ENCODE measurements at regions not wholly inside any gene's neighbourhood (a gene's known extent, or its start where the extent isn't known, plus 50 kb on each side); places are given as distances from the start of the nearest gene placed in this dataset.

- H3K27ac ChIP-seq (ENCODE audit: low read length in 2 of 2) = no peak overlapping the region
- no peak overlapping the region for H2AFZ ChIP-seq (ENCODE audit: insufficient read depth, low read depth, low read length, poor library complexity, severe bottlenecking)
- intact Hi-C loops (cut with micrococcal nuclease) = no loop called here
- no peaks in the 10 kb centered on the region for H4K20me1 ChIP-seq (ENCODE audit: control insufficient read depth, insufficient read depth, low read length, poor library complexity, severe bottlenecking)
- no peak overlapping the region for H3K4me3 ChIP-seq (ENCODE audit: control extremely low read depth in 1 of 5, extremely low read depth in 1 of 5, insufficient read depth in 1 of 5, low read depth in 2 of 5, low read length in 4 of 5)
- no peaks in the 10 kb centered on the region for H3K27me3 ChIP-seq (replicated peaks in 1 of 4; ENCODE audit: control extremely low read depth in 1 of 4, control insufficient read depth in 3 of 4, insufficient read depth in 4 of 4, low read length in 3 of 4)
- Mint-ChIP-seq H3K27me3 (peaks cover 6% of the 10 kb centered on the region), H3K9me3 (ENCODE audit: insufficient read depth) (no peaks in the 10 kb centered on the region), H3K4me3 (no peak overlapping the region), H3K27ac (no peak overlapping the region), H3K4me1 (no peaks in the 10 kb centered on the region)
- TF ChIP-seq EZH2 (IDR thresholded peaks at IDR 0.05; ENCODE audit: borderline replicate concordance, insufficient read depth, low read depth, low read length, poor library complexity, severe bottlenecking) = no peak
- TF ChIP-seq CTCF (IDR thresholded peaks at IDR 0.05) = no peak
- POLR2A ChIA-PET = no interaction called here
- 87% methylated on average over 3 of the region's 5 CpGs for WGBS (ENCODE audit: insufficient coverage)
- H3K4me2 ChIP-seq (replicated peaks; ENCODE audit: low read depth, low read length, poor library complexity, severe bottlenecking) = no peak overlapping the region
- no peaks in the 10 kb centered on the region for H3K79me2 ChIP-seq (ENCODE audit: control insufficient read depth, insufficient read depth, low read length)
- H3K9me3 ChIP-seq (ENCODE audit: control extremely low read depth in 1 of 3, control insufficient read depth in 2 of 3, insufficient read depth in 1 of 3, low read length in 2 of 3) = no peaks in the 10 kb centered on the region
- no peaks in the 10 kb centered on the region for H3K4me1 ChIP-seq (ENCODE audit: control insufficient read depth in 2 of 2, insufficient read depth in 2 of 2, low read length in 2 of 2)
- ATAC-seq (ENCODE audit: low read depth) = no peak
- CTCF ChIA-PET = no interaction called here
- no peak for DNase-seq
- H3K9ac ChIP-seq (ENCODE audit: low read length) = no peak overlapping the region
- H3K36me3 ChIP-seq (replicated peaks in 1 of 2; ENCODE audit: control extremely low read depth in 1 of 2, control insufficient read depth in 1 of 2, extremely low read depth in 1 of 2, insufficient read depth in 2 of 2, low read length in 1 of 2) = no peaks in the 10 kb centered on the region
Measured at GRCh38 chr6:168184701-168185100, 105.7 kb upstream of the FRMD1 start.

GRCh38 chr6:168183613-168183970, 104.6 kb upstream of the FRMD1 start:
- ATAC-seq (ENCODE audit: low read depth) (no peak), DNase-seq (no peak)
- POLR2A ChIA-PET = no interaction called here
- Histone ChIP-seq H3K27me3 (replicated peaks in 1 of 4; ENCODE audit: control extremely low read depth in 1 of 4, control insufficient read depth in 3 of 4, insufficient read depth in 4 of 4, low read length in 3 of 4) (no peaks in the 10 kb centered on the region), H3K4me3 (ENCODE audit: control extremely low read depth in 1 of 5, extremely low read depth in 1 of 5, insufficient read depth in 1 of 5, low read depth in 2 of 5, low read length in 4 of 5) (no peak overlapping the region), H3K9me3 (ENCODE audit: control extremely low read depth in 1 of 3, control insufficient read depth in 2 of 3, insufficient read depth in 1 of 3, low read length in 2 of 3) (peaks cover 0 to 3% (median 0%) of the 10 kb centered on the region in 3 donors), H3K36me3 (replicated peaks in 1 of 2; ENCODE audit: control extremely low read depth in 1 of 2, control insufficient read depth in 1 of 2, extremely low read depth in 1 of 2, insufficient read depth in 2 of 2, low read length in 1 of 2) (no peaks in the 10 kb centered on the region), H4K20me1 (ENCODE audit: control insufficient read depth, insufficient read depth, low read length, poor library complexity, severe bottlenecking) (no peaks in the 10 kb centered on the region), H3K9ac (ENCODE audit: low read length) (no peak overlapping the region), H2AFZ (ENCODE audit: insufficient read depth, low read depth, low read length, poor library complexity, severe bottlenecking) (no peak overlapping the region), H3K79me2 (ENCODE audit: control insufficient read depth, insufficient read depth, low read length) (no peaks in the 10 kb centered on the region), H3K4me2 (replicated peaks; ENCODE audit: low read depth, low read length, poor library complexity, severe bottlenecking) (no peak overlapping the region), H3K4me1 (ENCODE audit: control insufficient read depth in 2 of 2, insufficient read depth in 2 of 2, low read length in 2 of 2) (no peaks in the 10 kb centered on the region), H3K27ac (ENCODE audit: low read length in 2 of 2) (no peak overlapping the region)
- 100% methylated on average over 1 of the region's 6 CpGs for WGBS (ENCODE audit: insufficient coverage)
- TF ChIP-seq EZH2 (IDR thresholded peaks at IDR 0.05; ENCODE audit: borderline replicate concordance, insufficient read depth, low read depth, low read length, poor library complexity, severe bottlenecking) = no peak
- Mint-ChIP-seq H3K9me3 (ENCODE audit: insufficient read depth) (no peaks in the 10 kb centered on the region), H3K27me3 (peaks cover 6% of the 10 kb centered on the region), H3K4me3 (no peak overlapping the region), H3K4me1 (no peaks in the 10 kb centered on the region), H3K27ac (no peak overlapping the region)
- CTCF ChIA-PET = no interaction called here
- intact Hi-C loops (cut with micrococcal nuclease) = no loop called here
